SK-N-MC (cell line): ENCODE measurements at regions not wholly inside any gene's neighbourhood (a gene's known extent, or its start where the extent isn't known, plus 50 kb on each side); places are given as distances from the start of the nearest gene placed in this dataset.

ENCODE experiments used
- DNase-seq: peaks from one replicate; pipeline ENCODE4 v3.0.0-alpha.2; 2011; ENCODE audit warnings: low read depth, low spot score
- H3K27ac ChIP-seq: fragments of 200-600 bp; sonication (generic); 2 replicates; pipeline ENCODE4 v1.5.1; 2016; ENCODE audit warnings: mixed run types
- H3K36me3 ChIP-seq: fragments of 200-600 bp; sonication (generic); 2 replicates; pipeline ENCODE4 v1.6.1; 2017; ENCODE audit warnings: antibody characterized with exemption, low read length, mixed read lengths; ENCODE audit not compliant: insufficient read depth
- H3K4me3 ChIP-seq: fragments of 200-600 bp; sonication (generic); 2 replicates; pipeline ENCODE4 v1.5.1; 2016
- H3K9ac ChIP-seq: fragments of 200-600 bp; sonication (generic); 2 replicates; pipeline ENCODE4 v1.8.0; 2017; ENCODE audit warnings: mixed run types, mixed read lengths; ENCODE audit not compliant: insufficient read length
- H3K9me3 ChIP-seq: fragments of 200-600 bp; sonication (generic); 2 replicates; pipeline ENCODE4 v1.6.1; 2017; ENCODE audit warnings: low read depth, mild to moderate bottlenecking, antibody characterized with exemption, low read length, moderate library complexity, mixed read lengths
- EZH2 ChIP-seq: fragments of 200-600 bp; sonication (generic); IDR thresholded peaks from one replicate; pipeline ENCODE4 v1.6.1; 2017; ENCODE audit warnings: antibody characterized with exemption
- FOXP2 ChIP-seq: optimal IDR thresholded peaks from 2 replicates; pipeline ENCODE3; 2011; ENCODE audit warnings: mild to moderate bottlenecking, moderate library complexity; ENCODE audit not compliant: insufficient read depth; ENCODE audit errors: extremely low read length, control extremely low read depth
- POLR2AphosphoS5 ChIP-seq: IDR thresholded peaks from 2 replicates; pipeline ENCODE4 v1.6.1; 2012; ENCODE audit warnings: mild to moderate bottlenecking, low read depth, low read length, borderline replicate concordance

DNA sequence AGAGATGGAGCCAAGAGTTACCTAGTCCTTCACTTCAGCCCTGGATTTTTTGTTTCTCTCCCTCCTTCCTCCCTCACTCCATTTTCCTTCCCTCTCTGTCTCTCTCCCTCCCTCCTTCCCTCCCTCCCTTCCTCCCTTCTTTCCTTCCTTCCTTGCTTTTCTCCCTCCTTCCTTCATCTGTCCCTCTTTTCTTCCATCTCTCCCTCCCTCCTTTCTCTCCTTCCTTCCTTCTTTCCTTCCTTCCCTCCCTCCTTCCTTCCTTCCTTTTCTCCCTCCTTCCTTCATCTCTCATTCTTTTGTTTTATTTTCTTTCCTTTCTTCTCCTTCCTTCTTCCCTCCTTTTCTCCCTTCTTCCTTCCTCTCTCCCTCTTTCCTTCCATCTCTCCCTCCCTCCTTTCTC is 283.5 kb downstream of the MAF start:
- DNase-seq, result no peak
- Histone ChIP-seq H3K9me3 (no peaks in the 10 kb centered on the region), H3K9ac (no peak overlapping the region), H3K4me3 (no peak overlapping the region), H3K27ac (no peak overlapping the region), H3K36me3 (no peaks in the 10 kb centered on the region)
- TF ChIP-seq EZH2 (no peak), FOXP2 (no peak)

DNA sequence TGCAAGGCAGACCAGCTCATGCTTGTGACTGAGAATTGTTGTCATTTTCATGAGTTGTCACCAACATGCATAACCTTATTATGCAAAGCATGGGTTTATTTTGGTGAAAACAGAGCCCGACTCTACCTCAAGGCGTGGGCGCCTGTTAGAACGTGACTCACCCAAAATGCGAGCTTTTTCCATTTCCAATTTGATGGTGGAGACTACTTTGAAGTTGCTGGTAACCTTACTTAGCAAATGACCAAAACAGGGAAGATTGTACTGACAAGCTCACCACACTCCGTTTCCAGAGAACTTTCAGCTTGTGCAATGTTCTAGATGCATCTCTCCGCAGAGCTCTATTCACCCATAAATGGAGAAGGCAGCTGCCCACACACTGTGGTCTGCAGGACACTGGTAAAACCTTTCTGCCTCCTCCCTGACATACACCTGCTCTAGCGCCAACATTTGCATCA is 284.5 kb downstream of the MAF start:
- Histone ChIP-seq H3K36me3 (no peaks in the 10 kb centered on the region), H3K27ac (no peak overlapping the region), H3K9me3 (no peaks in the 10 kb centered on the region), H3K4me3 (no peak overlapping the region), H3K9ac (no peak overlapping the region)
- DNase-seq, result no peak
- no peak for TF ChIP-seq POLR2AphosphoS5

DNA sequence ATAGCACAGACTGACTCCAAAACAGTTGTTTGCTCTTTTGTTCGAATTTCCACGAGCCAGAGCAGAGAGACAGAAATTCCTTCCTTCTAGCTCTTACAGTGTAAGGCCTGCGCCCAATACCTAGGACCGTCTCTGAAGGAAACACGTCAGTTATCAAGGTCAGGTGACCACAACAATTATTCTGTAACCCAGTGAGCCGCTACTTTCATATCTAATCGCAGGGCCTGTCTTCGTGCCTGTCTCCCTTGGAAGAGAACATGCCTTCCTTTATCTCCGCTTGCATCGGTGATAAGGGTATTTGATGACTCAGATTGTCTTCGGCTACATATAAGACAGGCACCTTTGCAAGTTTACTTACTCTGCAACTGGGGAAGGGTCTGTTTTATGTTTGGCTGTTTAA is 288.0 kb downstream of the MAF start:
- H3K27ac ChIP-seq, result no peak overlapping the region
- DNase-seq, result no peak
- no peak overlapping the region for H3K4me3 ChIP-seq
- H3K36me3 ChIP-seq, result no peaks in the 10 kb centered on the region
- no peak overlapping the region for H3K9ac ChIP-seq
- TF ChIP-seq FOXP2 (no peak), POLR2AphosphoS5 (no peak), EZH2 (no peak)
- H3K9me3 ChIP-seq, result no peaks in the 10 kb centered on the region

DNA sequence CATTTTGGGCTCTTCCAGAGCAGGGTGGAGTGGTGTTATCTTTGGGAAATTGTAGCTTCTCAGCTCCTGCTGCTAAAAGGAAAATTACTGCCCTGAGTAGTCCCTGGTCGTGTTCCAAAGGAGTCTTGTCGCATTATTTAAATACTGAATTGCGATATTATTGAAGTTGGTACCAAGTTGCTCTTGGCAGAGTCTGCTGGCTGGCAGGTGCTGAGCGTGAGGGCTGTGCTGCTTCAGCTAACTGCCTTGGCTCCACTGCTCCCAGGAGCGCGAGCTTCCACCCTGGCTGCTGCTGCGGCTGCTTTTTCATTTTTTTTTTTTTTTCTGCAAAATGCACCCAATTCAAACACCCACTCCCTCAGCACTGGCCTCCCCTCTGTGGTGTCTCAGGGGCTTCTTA is 289.8 kb downstream of the MAF start:
- Histone ChIP-seq H3K4me3 (no peak overlapping the region), H3K27ac (no peak overlapping the region), H3K36me3 (no peaks in the 10 kb centered on the region), H3K9me3 (no peaks in the 10 kb centered on the region), H3K9ac (no peak overlapping the region)
- DNase-seq, result no peak
- TF ChIP-seq FOXP2 (no peak), POLR2AphosphoS5 (no peak), EZH2 (no peak)

DNA sequence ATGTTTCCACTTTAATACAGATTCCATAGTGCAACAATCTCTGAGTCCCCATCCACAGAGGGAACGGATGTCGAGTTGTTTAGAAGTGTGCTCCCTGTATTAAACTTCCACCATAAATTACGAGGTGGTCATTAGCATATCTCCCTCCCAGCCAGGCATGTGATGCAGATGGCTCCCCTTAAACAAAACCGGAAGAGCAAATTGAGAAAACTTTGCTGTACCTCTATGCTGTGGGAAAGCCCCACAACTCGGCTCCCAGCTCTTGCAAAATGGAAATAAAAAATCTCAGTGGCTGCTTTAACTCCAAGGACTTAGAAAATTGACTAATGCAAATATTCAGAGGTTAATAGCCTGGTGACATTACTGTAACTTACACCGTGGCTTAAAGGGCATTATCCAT is 290.9 kb downstream of the MAF start:
- no peak for DNase-seq
- TF ChIP-seq FOXP2, result no peak
- no peak for TF ChIP-seq EZH2
- TF ChIP-seq POLR2AphosphoS5, result no peak
- Histone ChIP-seq H3K9me3 (no peaks in the 10 kb centered on the region), H3K4me3 (no peak overlapping the region), H3K27ac (no peak overlapping the region), H3K9ac (no peak overlapping the region), H3K36me3 (no peaks in the 10 kb centered on the region)

DNA sequence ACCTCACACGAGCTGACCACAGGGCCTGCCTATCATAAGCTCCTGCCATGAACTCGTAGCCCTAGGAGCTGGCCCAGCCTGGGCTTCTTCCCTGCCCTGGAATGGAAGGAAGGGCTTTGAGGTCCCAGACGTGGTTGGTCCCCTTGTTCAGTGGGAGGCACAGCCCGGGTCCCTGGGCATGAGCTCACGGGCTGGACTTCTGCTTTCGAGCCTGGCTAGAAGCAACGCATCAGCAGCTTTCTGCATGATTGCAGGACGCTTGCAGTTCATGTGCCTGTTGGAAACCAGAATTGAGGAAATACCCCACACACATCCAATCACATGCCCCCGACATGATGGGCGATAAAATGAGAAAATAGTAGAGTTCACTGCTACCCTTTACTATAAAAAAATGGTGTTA is 293.3 kb downstream of the MAF start:
- Histone ChIP-seq H3K36me3 (no peaks in the 10 kb centered on the region), H3K9me3 (no peaks in the 10 kb centered on the region), H3K9ac (no peak overlapping the region), H3K27ac (no peak overlapping the region), H3K4me3 (no peak overlapping the region)
- DNase-seq, result no peak
- TF ChIP-seq POLR2AphosphoS5 (no peak), FOXP2 (no peak), EZH2 (no peak)

DNA sequence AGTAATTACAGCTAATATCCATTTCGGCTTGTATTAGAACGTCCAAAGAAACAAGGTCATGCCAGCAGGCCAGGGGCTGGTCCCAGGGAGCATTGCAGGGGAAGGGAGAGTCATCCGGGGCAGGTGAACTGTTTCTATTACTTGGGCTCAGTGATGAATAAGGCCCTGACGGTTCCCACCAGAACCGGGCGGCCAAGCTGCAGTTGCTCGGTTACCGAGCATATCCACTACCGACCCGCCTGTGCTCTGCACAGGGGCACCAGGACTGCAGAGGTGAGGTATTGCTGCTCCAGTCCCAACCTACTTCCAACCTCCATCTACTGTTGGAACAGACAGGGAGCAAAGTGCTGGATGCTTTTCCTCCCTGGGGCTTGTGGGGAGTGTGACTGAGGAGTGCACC is 295.5 kb downstream of the MAF start:
- TF ChIP-seq POLR2AphosphoS5, result no peak
- TF ChIP-seq FOXP2, result no peak
- no peak for TF ChIP-seq EZH2
- Histone ChIP-seq H3K4me3 (no peak overlapping the region), H3K9me3 (no peaks in the 10 kb centered on the region), H3K27ac (no peak overlapping the region), H3K9ac (no peak overlapping the region), H3K36me3 (no peaks in the 10 kb centered on the region)
- DNase-seq, result no peak

DNA sequence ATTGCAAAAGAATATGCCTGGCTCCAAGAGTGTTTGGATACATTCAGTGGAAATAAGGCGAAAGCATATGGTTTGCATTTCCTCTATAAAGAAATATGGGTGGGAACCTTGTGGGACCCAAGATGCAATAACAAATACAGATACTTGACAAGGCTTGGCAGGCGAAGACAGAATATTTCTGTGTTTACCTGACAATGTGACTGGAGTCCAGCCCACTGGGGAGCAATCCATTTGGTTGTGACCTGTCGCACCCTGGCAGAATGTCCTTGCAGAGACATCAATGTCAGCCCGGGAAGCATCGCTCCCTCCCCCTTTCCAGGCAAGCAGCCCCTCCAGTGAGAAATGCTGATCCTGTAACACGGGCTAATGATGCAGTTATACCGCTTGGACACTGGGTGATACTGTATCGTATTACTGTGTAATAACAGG is 296.6 kb downstream of the MAF start:
- no peaks in the 10 kb centered on the region for H3K9me3 ChIP-seq
- no peak for TF ChIP-seq EZH2
- no peak for TF ChIP-seq POLR2AphosphoS5
- TF ChIP-seq FOXP2, result no peak

DNA sequence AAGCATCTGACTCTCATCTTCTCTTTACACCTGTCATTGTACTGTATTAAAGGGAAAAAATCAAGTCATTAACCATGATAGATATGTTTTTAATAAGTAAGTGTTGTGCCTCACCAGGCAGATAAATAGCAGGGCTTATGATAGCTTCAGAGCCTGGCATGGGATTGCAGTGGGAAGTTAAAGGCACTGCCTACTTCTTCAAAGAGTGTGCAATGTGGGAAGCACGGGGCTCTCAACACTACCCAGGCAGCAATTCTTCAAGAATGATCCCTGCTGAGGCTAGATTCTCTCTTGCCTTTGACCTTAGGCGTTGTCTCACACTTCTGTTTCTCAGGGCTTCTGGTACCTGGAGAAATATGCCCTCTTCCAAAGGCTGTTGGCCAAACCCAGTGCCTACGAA is 297.3 kb downstream of the MAF start:
- no peak overlapping the region for H3K9ac ChIP-seq
- H3K36me3 ChIP-seq, result no peaks in the 10 kb centered on the region
- DNase-seq, result no peak
- TF ChIP-seq EZH2 (no peak), POLR2AphosphoS5 (no peak), FOXP2 (no peak)
- no peak overlapping the region for H3K4me3 ChIP-seq
- no peak overlapping the region for H3K27ac ChIP-seq
- no peaks in the 10 kb centered on the region for H3K9me3 ChIP-seq

More for the DNA sequence above, 296.6 kb downstream of the MAF start:
- no peak for DNase-seq
- H3K27ac ChIP-seq, result no peak overlapping the region
- no peak overlapping the region for H3K9ac ChIP-seq
- H3K4me3 ChIP-seq, result no peak overlapping the region
- no peaks in the 10 kb centered on the region for H3K36me3 ChIP-seq
